ENCODE measurements at regions not wholly inside any gene's neighbourhood (a gene's known extent, or its start where the extent isn't known, plus 50 kb on each side); places are given as distances from the start of the nearest gene placed in this dataset.
A peak's percentile ranks its signal among the peaks of the same experiment; 100 is the strongest.
"Not testable (repeated sequence)": the region's sequence is repeated elsewhere in the genome, so short reads cannot be mapped to it uniquely, and the experiment has no call there.

DNA sequence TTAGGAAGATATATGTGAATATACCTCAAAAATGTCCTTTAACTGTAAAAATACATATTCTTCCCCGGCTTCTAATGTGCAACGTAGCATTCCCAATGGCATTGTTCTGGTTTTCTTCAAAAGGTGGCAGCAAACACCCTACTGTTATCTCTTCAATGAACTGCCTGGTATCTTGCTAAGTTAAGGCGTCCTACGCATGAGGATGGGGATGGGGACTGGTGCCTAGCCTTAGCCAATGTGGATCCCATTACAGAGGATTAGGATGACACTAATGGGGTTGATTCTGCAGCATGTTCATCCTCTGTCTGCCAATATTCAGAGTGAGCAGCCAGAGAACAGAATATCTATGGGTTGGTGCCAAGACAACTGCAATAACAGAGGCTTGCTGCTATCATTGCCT, 334.9 kb upstream of the ADGRL3 start:
- no peak overlapping the region for H3K4me3 ChIP-seq
- in situ Hi-C loops (cut with MboI; ENCODE audit: low pct_unique_long_range_greater_than_20kb in 2 of 9, low sequenced_read_pairs in 9 of 9, unreplicated experiment in 9 of 9): no loop called here
- no peak overlapping the region for H3K27ac ChIP-seq
- no peaks in the 10 kb centered on the region for H3K4me1 ChIP-seq (replicated peaks in 1 of 2)
- ATAC-seq (replicated peaks in 6 of 8): peak in 3 of 8 experiments; percentile 63 to 84 (median 72)
- 5 to 92% (median 64%) methylated on average over 1 to 4 of the region's 4 CpGs for WGBS, 10 experiments

DNA sequence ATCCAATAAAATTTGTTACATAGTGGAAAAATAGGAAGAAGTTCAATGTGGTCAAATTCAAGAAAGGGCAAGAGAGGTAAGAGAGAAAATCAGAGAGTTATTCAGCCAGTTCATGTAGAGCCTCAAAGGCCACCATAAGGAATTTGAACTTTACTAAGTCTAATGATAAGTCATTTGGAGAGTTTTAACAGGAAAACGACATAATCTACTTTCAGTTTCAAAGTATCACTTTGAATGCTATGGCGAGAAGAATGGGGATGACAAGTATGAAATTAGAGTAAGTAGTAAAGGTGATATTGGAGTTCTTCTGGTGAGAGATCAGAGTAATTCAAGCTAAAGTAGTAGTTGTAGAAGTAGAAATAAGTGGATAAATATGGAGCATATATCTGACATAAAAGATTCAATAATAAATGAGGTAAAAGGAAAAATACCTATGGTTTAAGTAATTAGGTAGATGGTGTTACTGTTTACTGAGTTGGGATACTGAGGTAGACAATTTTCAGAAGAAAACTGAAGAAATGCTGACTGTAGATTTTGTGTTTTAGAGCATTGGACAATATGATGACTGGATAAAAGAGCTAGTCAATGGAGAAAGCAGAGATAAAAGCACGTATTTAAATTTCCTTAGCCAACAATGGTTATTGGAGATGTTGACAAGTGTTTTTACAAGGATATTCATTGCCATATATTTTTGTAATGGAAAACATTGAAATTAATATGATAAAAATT, 331.7 kb upstream of the ADGRL3 start:
- in situ Hi-C loops (cut with MboI; ENCODE audit: low pct_unique_long_range_greater_than_20kb in 2 of 9, low sequenced_read_pairs in 9 of 9, unreplicated experiment in 9 of 9): no loop called here
- H3K27ac ChIP-seq: no peak overlapping the region
- 0 to 100% (median 88%) methylated on average over 2 to 3 of the region's 3 CpGs for WGBS, 10 experiments

DNA sequence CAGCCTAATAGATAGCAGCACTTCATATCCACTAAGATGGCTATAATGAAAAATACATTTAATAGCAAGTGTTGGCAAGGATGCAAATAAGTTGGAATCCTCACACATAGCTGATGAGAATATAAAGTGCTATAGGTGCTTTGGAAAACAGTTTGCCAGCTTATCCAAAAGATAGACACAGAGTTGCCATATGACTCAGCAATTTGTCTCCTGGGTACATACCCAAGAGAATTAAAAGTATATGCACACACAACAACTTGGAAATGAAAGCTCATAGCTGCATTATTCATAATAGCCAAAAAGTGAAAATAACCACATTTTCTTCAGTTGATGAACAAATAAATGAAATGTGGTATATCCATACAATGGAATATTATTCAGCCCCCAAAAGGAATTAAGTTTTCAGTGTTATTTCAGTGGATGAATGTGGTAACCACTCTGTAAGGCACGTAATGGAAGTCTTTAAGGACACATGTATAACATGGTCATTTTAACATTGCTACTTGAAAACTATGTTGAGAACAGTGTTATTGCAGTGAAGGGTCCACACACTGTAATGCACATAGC, 320.9 kb upstream of the ADGRL3 start:
- Histone ChIP-seq H3K4me3 (no peak overlapping the region), H3K27ac (no peak overlapping the region), H3K4me1 (replicated peaks in 1 of 2) (no peaks in the 10 kb centered on the region)
- in situ Hi-C loops (cut with MboI; ENCODE audit: low pct_unique_long_range_greater_than_20kb in 2 of 9, low sequenced_read_pairs in 9 of 9, unreplicated experiment in 9 of 9): no loop called here
- 0 to 80% (median 53%) methylated on average over 1 of the region's 1 CpG; no CpG with 5 or more reads in 2 of the 10 experiments for WGBS, 10 experiments
- ATAC-seq (replicated peaks in 6 of 8): no peak

More for the DNA sequence above, 331.7 kb upstream of the ADGRL3 start:
- no peak for ATAC-seq (replicated peaks in 6 of 8)
- Histone ChIP-seq H3K4me1 (replicated peaks in 1 of 2) (no peaks in the 10 kb centered on the region), H3K4me3 (no peak overlapping the region)

DNA sequence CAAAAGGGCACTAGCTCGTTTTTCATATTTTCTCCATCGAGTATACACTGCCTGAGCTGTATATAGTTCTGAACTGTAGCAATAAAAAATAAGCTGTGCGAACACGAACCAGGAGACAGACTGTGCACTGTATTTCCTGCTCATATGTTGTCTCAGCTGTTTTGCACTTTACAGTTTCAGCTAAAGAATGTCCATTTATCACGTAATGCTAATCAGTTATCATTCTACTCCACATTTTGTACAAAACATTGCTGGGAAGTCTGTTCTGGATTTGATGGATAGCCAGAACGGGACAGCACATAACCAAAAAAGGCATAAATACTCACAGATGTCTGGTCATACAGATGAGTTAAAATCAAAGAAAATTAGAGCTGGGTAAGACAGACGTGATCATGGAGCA, 315.5 kb upstream of the ADGRL3 start:
- ATAC-seq (replicated peaks in 6 of 8): peak in 5 of 8 experiments; percentile 39 to 84 (median 71)
- 0 to 71% (median 57%) methylated on average over 1 to 7 of the region's 7 CpGs for WGBS, 10 experiments
- in situ Hi-C loops (cut with MboI; ENCODE audit: low pct_unique_long_range_greater_than_20kb in 2 of 9, low sequenced_read_pairs in 9 of 9, unreplicated experiment in 9 of 9): no loop called here
- H3K27ac ChIP-seq: no peak overlapping the region
- peaks cover 4% of the 10 kb centered on the region in 2 donors for H3K4me1 ChIP-seq (replicated peaks in 1 of 2)
- H3K4me3 ChIP-seq: no peak overlapping the region

DNA sequence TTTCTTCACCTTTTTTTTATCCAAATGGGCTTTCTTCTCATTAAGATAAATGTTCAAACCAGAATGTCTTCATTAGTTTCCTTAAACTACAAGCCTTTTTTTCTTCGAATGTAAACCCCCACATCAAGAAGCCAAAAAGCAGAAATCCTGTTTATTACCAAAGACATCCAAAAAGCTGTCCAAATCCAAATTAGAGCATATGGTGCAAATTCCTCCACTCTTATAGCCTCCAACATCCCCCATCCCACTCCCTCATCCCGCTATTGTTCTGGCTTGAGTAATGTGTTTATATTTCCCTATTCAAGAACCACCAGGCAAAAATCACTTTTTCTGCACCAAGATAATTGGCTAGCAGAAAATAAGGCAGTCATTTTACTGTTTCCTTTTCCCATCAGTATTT, 315.1 kb upstream of the ADGRL3 start:
- H3K27ac ChIP-seq: no peak overlapping the region
- in situ Hi-C loops (cut with MboI; ENCODE audit: low pct_unique_long_range_greater_than_20kb in 2 of 9, low sequenced_read_pairs in 9 of 9, unreplicated experiment in 9 of 9): no loop called here
- ATAC-seq (replicated peaks in 6 of 8): no peak
- peaks cover 4% of the 10 kb centered on the region in 2 donors for H3K4me1 ChIP-seq (replicated peaks in 1 of 2)
- 6 to 92% (median 73%) methylated on average over 1 to 2 of the region's 2 CpGs for WGBS, 10 experiments
- H3K4me3 ChIP-seq: no peak overlapping the region

DNA sequence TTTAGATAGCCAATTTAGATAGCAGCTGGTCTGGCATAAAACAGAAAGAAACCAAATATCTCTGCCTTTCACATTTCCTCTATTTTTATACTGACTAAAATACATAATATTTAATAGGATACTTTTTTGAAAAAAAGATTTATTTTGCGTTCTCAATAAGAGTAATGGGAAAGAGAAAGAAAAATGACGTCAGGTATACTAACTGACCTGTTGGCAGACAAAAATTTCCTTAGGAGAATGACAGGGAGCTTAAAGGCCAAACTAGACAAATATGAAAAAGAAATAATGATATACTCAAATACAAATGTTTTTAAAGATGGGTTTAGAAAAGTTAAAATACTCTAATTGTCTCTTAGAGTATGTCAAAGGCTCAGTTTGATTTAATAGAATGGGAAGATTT, 309.4 kb upstream of the ADGRL3 start:
- ATAC-seq (replicated peaks in 6 of 8): no peak
- in situ Hi-C loops (cut with MboI; ENCODE audit: low pct_unique_long_range_greater_than_20kb in 2 of 9, low sequenced_read_pairs in 9 of 9, unreplicated experiment in 9 of 9): no loop called here
- WGBS, 10 experiments: 0 to 100% (median 82%) methylated on average over 1 to 2 of the region's 2 CpGs; no CpG with 5 or more reads in 1 of the 10 experiments
- no peak overlapping the region for H3K4me3 ChIP-seq
- H3K4me1 ChIP-seq (replicated peaks in 1 of 2): no peaks in the 10 kb centered on the region
- H3K27ac ChIP-seq: no peak overlapping the region

DNA sequence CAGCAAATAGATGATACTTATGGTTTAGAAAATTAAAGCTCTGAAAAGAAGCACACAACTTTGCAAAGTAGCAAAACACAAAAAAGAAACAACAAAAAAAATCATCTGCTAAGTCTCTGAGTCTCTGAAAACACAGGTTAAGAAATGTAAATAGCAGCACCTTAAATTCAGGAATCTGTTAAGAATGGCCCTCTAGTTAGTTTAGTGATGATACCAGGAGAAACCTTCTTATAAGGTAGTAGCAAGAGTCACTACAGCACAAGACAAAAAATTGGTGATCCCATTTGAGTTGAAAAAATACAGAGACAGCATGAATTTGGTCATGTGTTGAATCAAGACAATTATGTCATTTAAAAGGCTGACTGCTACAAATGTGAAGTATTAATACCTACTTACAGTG, 308.2 kb upstream of the ADGRL3 start:
- no peak for ATAC-seq (replicated peaks in 6 of 8)
- Histone ChIP-seq H3K4me1 (replicated peaks in 1 of 2) (no peaks in the 10 kb centered on the region), H3K27ac (no peak overlapping the region), H3K4me3 (no peak overlapping the region)
- in situ Hi-C loops (cut with MboI; ENCODE audit: low pct_unique_long_range_greater_than_20kb in 2 of 9, low sequenced_read_pairs in 9 of 9, unreplicated experiment in 9 of 9): no loop called here

DNA sequence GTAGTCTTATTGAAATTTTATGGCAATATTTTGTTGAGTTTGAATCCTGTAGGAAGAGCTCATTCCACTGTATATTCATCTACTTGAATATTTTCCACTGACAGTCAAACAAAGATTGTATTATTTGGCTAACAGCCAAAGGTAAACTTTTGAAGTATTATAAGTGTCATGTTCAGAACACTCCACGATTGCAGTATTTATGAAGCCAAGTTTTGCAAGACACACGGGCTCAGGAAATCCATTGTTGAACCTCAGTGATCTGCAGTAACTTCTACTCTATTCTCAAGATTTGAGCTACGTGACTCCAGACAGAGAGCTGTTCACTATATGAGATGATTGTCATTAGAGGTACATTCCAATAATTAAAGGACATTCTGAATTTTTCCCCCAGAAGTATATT, 302.7 kb upstream of the ADGRL3 start:
- in situ Hi-C loops (cut with MboI; ENCODE audit: low pct_unique_long_range_greater_than_20kb in 2 of 9, low sequenced_read_pairs in 9 of 9, unreplicated experiment in 9 of 9): no loop called here
- H3K4me1 ChIP-seq (replicated peaks in 1 of 2): no peaks in the 10 kb centered on the region
- no peak overlapping the region for H3K27ac ChIP-seq
- 0 to 100% (median 75%) methylated on average over 1 to 3 of the region's 3 CpGs for WGBS, 10 experiments
- H3K4me3 ChIP-seq: no peak overlapping the region
- ATAC-seq (replicated peaks in 6 of 8): no peak

DNA sequence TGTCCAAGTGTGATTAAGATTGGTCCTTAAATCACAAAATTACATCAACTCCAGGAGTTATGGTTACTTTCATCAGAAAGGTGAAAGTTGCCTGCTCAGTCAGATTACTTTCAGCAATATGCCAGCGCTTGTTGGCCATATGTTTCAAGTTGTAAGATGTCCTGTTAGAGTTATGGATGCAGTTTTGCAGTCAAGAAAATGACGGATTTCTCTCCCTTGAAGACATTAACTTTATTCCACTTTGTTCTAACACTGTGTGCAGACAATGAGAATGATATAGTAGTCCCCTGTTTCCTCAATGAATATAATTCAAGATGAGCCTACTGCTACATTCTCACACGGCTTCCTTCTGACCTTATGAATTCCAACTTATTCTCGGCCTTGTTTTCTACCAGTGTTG, 295.0 kb upstream of the ADGRL3 start:
- 5 to 100% (median 55%) methylated on average over 1 to 4 of the region's 4 CpGs for WGBS, 10 experiments
- peaks cover 0 to 5% of the 10 kb centered on the region in 2 donors for H3K4me1 ChIP-seq (replicated peaks in 1 of 2)
- no peak overlapping the region for H3K27ac ChIP-seq
- H3K4me3 ChIP-seq: no peak overlapping the region
- in situ Hi-C loops (cut with MboI; ENCODE audit: low pct_unique_long_range_greater_than_20kb in 2 of 9, low sequenced_read_pairs in 9 of 9, unreplicated experiment in 9 of 9): no loop called here
- peak in 5 of 8 experiments; percentile 40 to 97 (median 69) for ATAC-seq (replicated peaks in 6 of 8)

DNA sequence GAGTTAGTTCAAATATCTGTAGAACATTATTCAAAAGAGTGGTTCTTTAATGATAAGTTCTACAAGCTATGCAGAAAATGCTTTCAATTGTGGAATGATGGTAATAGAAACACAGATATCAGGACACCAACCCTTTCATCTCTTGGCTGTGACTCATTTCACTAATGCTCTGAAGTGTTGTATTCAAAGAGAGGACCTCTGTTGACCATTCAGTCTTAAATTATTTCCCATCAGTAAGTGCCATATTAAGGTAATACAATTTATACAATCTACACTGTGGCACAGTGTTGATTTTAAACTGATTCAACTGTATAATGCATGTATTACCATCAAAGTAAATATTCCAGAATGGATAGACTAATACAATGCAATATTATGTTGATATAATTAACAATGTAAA, 289.0 kb upstream of the ADGRL3 start:
- ATAC-seq (replicated peaks in 6 of 8): peak in 3 of 8 experiments; percentile 36 to 55 (median 52)
- in situ Hi-C loops (cut with MboI; ENCODE audit: low pct_unique_long_range_greater_than_20kb in 2 of 9, low sequenced_read_pairs in 9 of 9, unreplicated experiment in 9 of 9): no loop called here
- H3K4me3 ChIP-seq: no peak overlapping the region
- H3K4me1 ChIP-seq (replicated peaks in 1 of 2): no peaks in the 10 kb centered on the region
- no peak overlapping the region for H3K27ac ChIP-seq

DNA sequence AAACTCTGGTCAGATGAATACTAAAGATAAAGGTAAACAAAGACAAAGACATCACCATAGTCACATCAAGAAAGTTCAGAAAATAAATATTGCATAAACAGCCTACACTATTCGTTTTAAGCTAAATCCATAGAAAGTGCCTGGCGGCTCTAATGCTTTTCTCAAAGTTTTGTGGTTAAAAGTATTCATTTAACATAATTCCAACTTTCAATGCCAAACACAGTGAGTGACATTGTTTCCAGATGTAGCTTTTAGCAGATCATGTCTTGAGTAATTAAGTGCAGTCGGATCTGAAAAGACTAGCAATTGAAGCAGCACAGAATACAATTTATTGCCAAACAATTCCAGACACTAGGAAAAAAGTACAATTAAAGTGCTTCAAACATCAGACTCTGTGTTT, 287.1 kb upstream of the ADGRL3 start:
- peak in 1 of 8 experiments; percentile 67 for ATAC-seq (replicated peaks in 6 of 8)
- no peak overlapping the region for H3K27ac ChIP-seq
- WGBS, 10 experiments: 0 to 100% (median 73%) methylated on average over 1 to 3 of the region's 3 CpGs
- in situ Hi-C loops (cut with MboI; ENCODE audit: low pct_unique_long_range_greater_than_20kb in 2 of 9, low sequenced_read_pairs in 9 of 9, unreplicated experiment in 9 of 9): no loop called here
- no peaks in the 10 kb centered on the region for H3K4me1 ChIP-seq (replicated peaks in 1 of 2)
- H3K4me3 ChIP-seq: no peak overlapping the region

DNA sequence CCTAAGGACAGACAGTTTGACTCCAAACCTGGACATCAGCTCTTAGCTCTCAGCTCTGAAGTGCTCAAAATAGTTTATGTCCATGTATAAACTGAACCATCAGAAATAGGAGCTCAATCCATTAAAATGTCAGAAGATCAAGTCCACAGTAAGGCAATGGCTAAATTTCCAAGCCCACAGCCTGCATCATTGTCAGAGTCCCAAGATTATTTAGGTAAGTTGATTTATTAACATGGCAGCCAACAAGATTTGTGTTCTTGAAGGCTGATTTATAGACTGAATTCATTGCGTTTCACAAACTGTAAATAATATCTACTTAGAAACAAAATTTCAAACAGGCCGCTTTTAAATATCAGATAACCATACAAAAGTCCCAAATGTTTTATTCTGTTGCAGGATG, 286.5 kb upstream of the ADGRL3 start:
- Histone ChIP-seq H3K4me1 (replicated peaks in 1 of 2) (no peaks in the 10 kb centered on the region), H3K4me3 (no peak overlapping the region), H3K27ac (no peak overlapping the region)
- ATAC-seq (replicated peaks in 6 of 8): no peak
- in situ Hi-C loops (cut with MboI; ENCODE audit: low pct_unique_long_range_greater_than_20kb in 2 of 9, low sequenced_read_pairs in 9 of 9, unreplicated experiment in 9 of 9): no loop called here
- WGBS, 10 experiments: 0 to 100% (median 84%) methylated on average over 1 to 2 of the region's 2 CpGs; no CpG with 5 or more reads in 1 of the 10 experiments

DNA sequence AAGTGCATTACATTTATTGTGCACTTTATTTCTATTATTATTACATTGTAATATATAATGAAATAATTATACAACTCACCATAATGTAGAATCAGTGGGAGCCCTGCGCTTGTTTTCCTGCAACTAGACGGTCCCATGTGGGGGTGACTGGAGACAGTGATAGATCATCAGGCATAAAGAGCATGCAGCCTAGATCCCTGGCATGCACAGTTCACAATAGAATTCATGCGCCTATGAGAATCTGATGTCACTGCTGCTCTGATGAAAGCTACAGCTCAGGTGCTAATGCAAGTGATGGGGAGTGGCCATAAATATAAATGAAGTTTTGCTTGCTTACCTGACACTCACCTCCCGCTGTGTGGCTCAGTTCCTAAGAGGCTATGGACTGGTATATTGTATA, 278.4 kb upstream of the ADGRL3 start:
- WGBS, 10 experiments: 22 to 100% (median 60%) methylated on average over 1 to 4 of the region's 4 CpGs; no CpG with 5 or more reads in 1 of the 10 experiments
- H3K4me1 ChIP-seq (replicated peaks in 1 of 2); H3K4me3 ChIP-seq; in situ Hi-C loops (cut with MboI; ENCODE audit: low pct_unique_long_range_greater_than_20kb in 2 of 9, low sequenced_read_pairs in 9 of 9, unreplicated experiment in 9 of 9); H3K27ac ChIP-seq: not testable (repeated sequence)
- peak in 5 of 8 experiments; percentile 48 to 66 (median 60) for ATAC-seq (replicated peaks in 6 of 8)

DNA sequence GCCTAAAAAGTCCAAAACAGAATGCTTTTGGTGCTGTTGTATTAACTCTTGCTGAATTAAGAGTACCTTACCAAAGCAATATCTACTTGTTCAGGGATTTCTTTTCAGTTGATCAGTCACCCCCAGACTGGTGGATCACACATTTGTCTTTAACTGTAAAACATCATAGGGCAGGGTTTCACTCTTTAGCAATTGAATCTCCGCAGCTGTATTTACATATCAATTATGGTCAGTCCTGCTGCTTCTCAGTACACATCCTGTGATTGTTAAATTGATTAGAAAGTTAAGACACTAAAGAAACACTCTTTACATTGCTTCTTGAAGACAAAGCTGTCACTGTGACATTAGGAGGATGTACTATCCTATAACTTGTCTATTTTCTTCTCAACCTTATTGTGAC, 277.1 kb upstream of the ADGRL3 start:
- in situ Hi-C loops (cut with MboI; ENCODE audit: low pct_unique_long_range_greater_than_20kb in 2 of 9, low sequenced_read_pairs in 9 of 9, unreplicated experiment in 9 of 9): no loop called here
- no peak for ATAC-seq (replicated peaks in 6 of 8)
- 0 to 20% (median 10%) methylated on average over 1 of the region's 1 CpG; no CpG with 5 or more reads in 3 of the 10 experiments for WGBS, 10 experiments
- H3K4me3 ChIP-seq: no peak overlapping the region
- peaks cover 0 to 2% of the 10 kb centered on the region in 2 donors for H3K4me1 ChIP-seq (replicated peaks in 1 of 2)
- no peak overlapping the region for H3K27ac ChIP-seq
